H1 (cell line): ENCODE measurements at regions not wholly inside any gene's neighbourhood (a gene's known extent, or its start where the extent isn't known, plus 50 kb on each side); places are given as distances from the start of the nearest gene placed in this dataset.

Experiments used
- CTCF ChIA-PET: fragments of 300-600 bp; sonication (Branson Sonifier 250); formaldehyde crosslinking; loops from one replicate; lab custom pipeline; 2021; ENCODE audit not compliant: partially characterized antibody; lab: Charles Lee
- POLR2A ChIA-PET: fragments of 300-600 bp; sonication (Branson Sonifier 250); formaldehyde crosslinking; loops from one replicate; lab custom pipeline; 2021; ENCODE audit warnings: inconsistent platforms; ENCODE audit not compliant: partially characterized antibody; lab: Charles Lee
- DNase-seq, 2 experiments: peaks; one replicate each; pipeline versions ENCODE4 v3.0.0 to v3.0.0-alpha.2; 2010 to 2022; ENCODE audit warnings: low spot score in 2 of 2, low read depth in 1 of 2, mixed read lengths in 1 of 2
- FAIRE-seq: peaks from 2 replicates; lab custom pipeline; 2011; peaks lifted over from hg19 to GRCh38; lab: Jason Lieb, UNC
- H2AFZ ChIP-seq: 2 replicates; pipeline ENCODE4 v1.8.1; 2012; ENCODE audit warnings: low read length, inconsistent platforms
- H2AK5ac ChIP-seq: 2 replicates; pipeline ENCODE4 v1.6.1; 2013; ENCODE audit warnings: low read depth, low read length
- H2BK120ac ChIP-seq: replicated peaks from 2 replicates; pipeline ENCODE3; 2013; ENCODE audit warnings: low read depth, low read length, inconsistent platforms
- H2BK12ac ChIP-seq: 2 replicates; pipeline ENCODE4 v1.6.1; 2013; ENCODE audit warnings: low read depth, low read length
- H2BK15ac ChIP-seq: 2 replicates; pipeline ENCODE4 v1.6.1; 2013; ENCODE audit warnings: low read length
- H2BK20ac ChIP-seq: 2 replicates; pipeline ENCODE4 v1.6.1; 2013; ENCODE audit warnings: low read length
- H2BK5ac ChIP-seq: 2 replicates; pipeline ENCODE4 v1.6.1; 2013; ENCODE audit warnings: low read depth, low read length
- H3K14ac ChIP-seq: 2 replicates; pipeline ENCODE4 v1.6.1; 2013; ENCODE audit warnings: inconsistent platforms; ENCODE audit not compliant: insufficient read length
- H3K18ac ChIP-seq: 2 replicates; pipeline ENCODE4 v1.6.1; 2013; ENCODE audit warnings: low read length; ENCODE audit errors: extremely low read depth
- H3K23ac ChIP-seq: 2 replicates; pipeline ENCODE4 v1.6.1; 2013; ENCODE audit warnings: inconsistent platforms; ENCODE audit not compliant: insufficient read length
- H3K23me2 ChIP-seq: 2 replicates; pipeline ENCODE4 v1.6.1; 2013; ENCODE audit warnings: low read depth, low read length
- H3K27ac ChIP-seq: 2 replicates; pipeline ENCODE4 v1.6.1; 2011; ENCODE audit warnings: low read depth, low read length, inconsistent platforms
- H3K27me3 ChIP-seq, 4 experiments: replicated peaks in 1 of 4; 1 replicate in 1 of 4; 2 replicates in 3 of 4; pipeline versions ENCODE4 v1.6.1 to v1.8.1; 2011 to 2013; ENCODE audit warnings: low read length in 3 of 4, mild to moderate bottlenecking in 3 of 4, inconsistent platforms in 2 of 4, mixed read lengths in 2 of 4, moderate library complexity in 1 of 4; ENCODE audit not compliant: control insufficient read depth in 3 of 4, insufficient read depth in 3 of 4; ENCODE audit errors: extremely low read depth in 1 of 4
- H3K36me3 ChIP-seq, 4 experiments: 2 replicates each; pipeline versions ENCODE4 v1.6.1 to v1.8.1; 2011 to 2013; ENCODE audit warnings: mild to moderate bottlenecking in 4 of 4, low read length in 3 of 4, moderate library complexity in 2 of 4, control low read depth in 1 of 4, inconsistent platforms in 1 of 4; ENCODE audit not compliant: insufficient read depth in 4 of 4, control insufficient read depth in 2 of 4
- H3K4ac ChIP-seq: replicated peaks from 2 replicates; pipeline ENCODE3; 2013; ENCODE audit warnings: low read length, low read depth, mixed read lengths, inconsistent platforms; ENCODE audit not compliant: insufficient read length
- H3K4me1 ChIP-seq, 4 experiments: replicated peaks in 1 of 4; 1 replicate in 1 of 4; 2 replicates in 3 of 4; pipeline versions ENCODE4 v1.6.1 to v1.8.1; 2011 to 2013; ENCODE audit warnings: low read length in 3 of 4, inconsistent platforms in 2 of 4, mixed read lengths in 1 of 4; ENCODE audit not compliant: insufficient read depth in 4 of 4, control insufficient read depth in 3 of 4
- H3K4me2 ChIP-seq, 2 experiments: 2 replicates each; pipeline versions ENCODE4 v1.6.1 to v1.8.1; 2011 to 2013; ENCODE audit warnings: low read depth in 2 of 2, low read length in 2 of 2, control low read depth in 1 of 2, inconsistent platforms in 1 of 2, mild to moderate bottlenecking in 1 of 2; ENCODE audit not compliant: insufficient read depth in 1 of 2
- H3K4me3 ChIP-seq, 4 experiments: fragments of 200-600, 300-600 bp in 1 of 4; sonication (generic), shearing (Covaris generic), sonication (Bioruptor Twin) in 1 of 4; 2 replicates each; pipeline versions ENCODE4 v1.5.1 to v1.8.1; 2011 to 2016; ENCODE audit warnings: low read length in 4 of 4, low read depth in 3 of 4, control low read depth in 2 of 4, inconsistent platforms in 2 of 4, mild to moderate bottlenecking in 2 of 4, mixed read lengths in 1 of 4, moderate library complexity in 1 of 4; ENCODE audit not compliant: insufficient read depth in 2 of 4; ENCODE audit errors: extremely low read depth in 1 of 4
- H3K56ac ChIP-seq: replicated peaks from 2 replicates; pipeline ENCODE3; 2013; ENCODE audit warnings: low read depth, mild to moderate bottlenecking, mixed read lengths, low read length, inconsistent platforms; ENCODE audit not compliant: insufficient read length
- H3K79me1 ChIP-seq: 2 replicates; pipeline ENCODE4 v1.6.1; 2013; ENCODE audit warnings: low read depth, low read length, control low read depth
- H3K79me2 ChIP-seq, 2 experiments: 2 replicates each; pipeline versions ENCODE4 v1.6.1 to v1.8.1; 2012 to 2013; ENCODE audit warnings: low read length in 2 of 2, mild to moderate bottlenecking in 2 of 2, inconsistent platforms in 1 of 2; ENCODE audit not compliant: insufficient read depth in 2 of 2, control insufficient read depth in 1 of 2
- H3K9ac ChIP-seq, 4 experiments: replicated peaks in 1 of 4; 1 replicate in 1 of 4; 2 replicates in 3 of 4; pipeline versions ENCODE4 v1.6.1 to v1.8.1; 2011 to 2013; ENCODE audit warnings: low read depth in 3 of 4, low read length in 3 of 4, control low read depth in 2 of 4, mild to moderate bottlenecking in 2 of 4, moderate library complexity in 2 of 4, inconsistent platforms in 1 of 4; ENCODE audit errors: extremely low read depth in 1 of 4
- H3K9me3 ChIP-seq, 2 experiments: 2 replicates each; pipeline versions ENCODE4 v1.6.1 to v1.8.1; 2012 to 2013; ENCODE audit warnings: mild to moderate bottlenecking in 2 of 2, moderate library complexity in 2 of 2, control low read depth in 1 of 2, inconsistent platforms in 1 of 2, low read depth in 1 of 2, low read length in 1 of 2, mixed read lengths in 1 of 2; ENCODE audit not compliant: insufficient read depth in 2 of 2
- H4K20me1 ChIP-seq, 2 experiments: replicated peaks in 1 of 2; 2 replicates each; pipeline versions ENCODE3 to v1.8.1; 2011 to 2013; ENCODE audit warnings: inconsistent platforms in 2 of 2, low read length in 2 of 2, mild to moderate bottlenecking in 1 of 2; ENCODE audit not compliant: insufficient read depth in 2 of 2, control insufficient read depth in 1 of 2
- H4K5ac ChIP-seq: 2 replicates; pipeline ENCODE4 v1.6.1; 2013; ENCODE audit warnings: low read length, low read depth, mixed read lengths, inconsistent platforms; ENCODE audit not compliant: insufficient read length
- H4K8ac ChIP-seq: 2 replicates; pipeline ENCODE4 v1.8.0; 2013; ENCODE audit warnings: mild to moderate bottlenecking, moderate library complexity, low read length, inconsistent platforms; ENCODE audit not compliant: insufficient read depth; ENCODE audit errors: extremely low read depth
- H4K91ac ChIP-seq: replicated peaks from 2 replicates; pipeline ENCODE3; 2013; ENCODE audit warnings: low read length, mixed read lengths, inconsistent platforms; ENCODE audit not compliant: insufficient read length
- ASH2L ChIP-seq: fragments of 200-600, 300-600 bp; sonication (generic); IDR thresholded peaks from one replicate; pipeline ENCODE4 v1.7.1; 2017; ENCODE audit warnings: low read length
- BCL11A ChIP-seq, 2 experiments: IDR thresholded peaks; one replicate each; pipeline ENCODE4 v1.6.1; 2011; ENCODE audit warnings: low read depth in 2 of 2, low read length in 2 of 2, mild to moderate bottlenecking in 2 of 2
- CBX5 ChIP-seq: fragments of 300-800, 300-1000 bp; sonication (generic); IDR thresholded peaks from 2 replicates; pipeline ENCODE4 v1.7.1; 2016; ENCODE audit warnings: antibody characterized with exemption, low read length, low read depth
- CHD2 ChIP-seq: IDR thresholded peaks from 2 replicates; pipeline ENCODE4 v1.6.1; 2012; ENCODE audit warnings: low read length, improper control_type of control experiment
- EGR1 ChIP-seq: IDR thresholded peaks from 2 replicates; pipeline ENCODE4 v1.6.1; 2011; ENCODE audit warnings: low read depth, low read length, borderline replicate concordance
- KDM4A ChIP-seq: IDR thresholded peaks from one replicate; pipeline ENCODE4 v1.7.1; 2012; ENCODE audit warnings: low read depth, mild to moderate bottlenecking, moderate library complexity, low read length, inconsistent platforms; ENCODE audit not compliant: severe bottlenecking
- POU5F1 ChIP-seq: IDR thresholded peaks from 2 replicates; pipeline ENCODE4 v1.6.1; 2011; ENCODE audit warnings: low read depth, mild to moderate bottlenecking, low read length, moderate library complexity
- RFX5 ChIP-seq: IDR thresholded peaks from 2 replicates; pipeline ENCODE4 v1.6.1; 2011; ENCODE audit warnings: low read depth, low read length, improper control_type of control experiment, borderline replicate concordance
- SIRT6 ChIP-seq: IDR thresholded peaks from one replicate; pipeline ENCODE4 v1.7.1; 2012; ENCODE audit warnings: low read length, inconsistent platforms
- SP1 ChIP-seq: IDR thresholded peaks from 2 replicates; pipeline ENCODE4 v1.6.1; 2011; ENCODE audit warnings: low read depth, low read length
- SP4 ChIP-seq: IDR thresholded peaks from 2 replicates; pipeline ENCODE4 v1.6.1; 2012; ENCODE audit warnings: low read length, inconsistent platforms
- ZNF274 ChIP-seq: IDR thresholded peaks from 2 replicates; pipeline ENCODE4 v1.7.0; 2012; ENCODE audit warnings: low read length, borderline replicate concordance; ENCODE audit errors: extremely low read depth
- WGBS, 2 experiments: shearing (Covaris generic) in 1 of 2; methylation state at CpG; one replicate each; pipeline versions ENCODE4 v1.1.6 to v1.1.7; 2013 to 2015; ENCODE audit warnings: low lambda C conversion rate in 2 of 2, mixed read lengths in 2 of 2, inconsistent platforms in 1 of 2, low coverage in 1 of 2, missing lambda C conversion rate in 1 of 2; ENCODE audit not compliant: insufficient replicate concordance in 2 of 2, insufficient coverage in 1 of 2, insufficient read length in 1 of 2; ENCODE audit errors: extremely low coverage in 1 of 2, missing lambda C conversion rate in 1 of 2; 5-methylcytosine and 5-hydroxymethylcytosine counted together

GRCh38 chr9:75365196-75365595, 276.9 kb downstream of the OSTF1 start:
- POLR2A ChIA-PET, result no interaction called here
- no peak for DNase-seq
- Histone ChIP-seq H2BK15ac (no peak overlapping the region), H3K23me2 (no peaks in the 10 kb centered on the region), H2AK5ac (no peak overlapping the region), H2BK12ac (no peak overlapping the region), H4K5ac (no peak overlapping the region), H2AFZ (no peak overlapping the region), H4K91ac (no peak overlapping the region), H3K18ac (no peak overlapping the region), H3K27ac (no peak overlapping the region), H3K4me2 (no peak overlapping the region), H3K79me1 (no peaks in the 10 kb centered on the region), H3K4me1 (peaks cover 0 to 3% (median under 1%) of the 10 kb centered on the region in 4 experiments; a peak in 2 of 7 replicates), H2BK5ac (no peak overlapping the region), H4K8ac (no peak overlapping the region), H3K27me3 (no peaks in the 10 kb centered on the region), H3K9ac (no peak overlapping the region), H3K4ac (no peak overlapping the region), H2BK120ac (no peak overlapping the region), H3K9me3 (peaks cover 6 to 18% of the 10 kb centered on the region in 2 experiments), H2BK20ac (no peak overlapping the region), H3K4me3 (no peak overlapping the region), H3K36me3 (peaks cover 0 to 9% (median 0%) of the 10 kb centered on the region in 4 experiments; a peak in 4 of 8 replicates), H3K23ac (no peak overlapping the region), H3K79me2 (no peaks in the 10 kb centered on the region), H3K14ac (no peak overlapping the region), H3K56ac (no peak overlapping the region), H4K20me1 (no peaks in the 10 kb centered on the region)
- FAIRE-seq, result no peak
- 100% methylated on average over 1 of the region's 1 CpG; no CpG with 5 or more reads in 1 of the 2 experiments for WGBS, 2 experiments
- CTCF ChIA-PET, result no interaction called here
- TF ChIP-seq BCL11A (IDR thresholded peaks at IDR 0.05; ENCODE audit: low read depth in 2 of 2, low read length in 2 of 2) (no peak), SP4 (no peak), POU5F1 (no peak), SP1 (no peak), CBX5 (no peak), SIRT6 (no peak), ASH2L (no peak), RFX5 (no peak), EGR1 (no peak), CHD2 (no peak), KDM4A (no peak), ZNF274 (no peak)
